Endothelial cell of umbilical vein (primary cell): ENCODE measurements at regions not wholly inside any gene's neighbourhood (a gene's known extent, or its start where the extent isn't known, plus 50 kb on each side); places are given as distances from the start of the nearest gene placed in this dataset.

ENCODE experiments used
- BruUV-seq: library from RNA; stranded (reverse); fragments of 400-500 nt; replicated peaks from 2 replicates; lab custom pipeline; 2021; lab: Mats Ljungman, UMichigan
- CTCF ChIA-PET: fragments of 300-600, 350-600 bp; sonication (Branson Sonifier 250); formaldehyde crosslinking; loops from one replicate; lab custom pipeline; 2021; ENCODE audit warnings: antibody characterized with exemption, inconsistent platforms; lab: Charles Lee
- POLR2A ChIA-PET: fragments of 300-600, 350-600 bp; sonication (Branson Sonifier 250); formaldehyde crosslinking; loops from one replicate; lab custom pipeline; 2021; ENCODE audit warnings: antibody characterized with exemption, inconsistent platforms; lab: Charles Lee
- DNase-seq: peaks from one replicate; pipeline ENCODE4 v3.0.0-alpha.2; 2011; ENCODE audit warnings: low read depth, low spot score
- FAIRE-seq: peaks from 2 replicates; lab custom pipeline; 2011; peaks lifted over from hg19 to GRCh38; lab: Jason Lieb, UNC
- H2AFZ ChIP-seq: 2 replicates; pipeline ENCODE4 v1.6.0; 2012; ENCODE audit warnings: low read depth, low read length, control low read depth, inconsistent platforms
- H3K27ac ChIP-seq: 2 replicates; pipeline ENCODE4 v1.5.1; 2011; ENCODE audit warnings: low read depth, mild to moderate bottlenecking, control low read depth, low read length, moderate library complexity; ENCODE audit not compliant: insufficient read depth
- H3K27me3 ChIP-seq, 2 experiments: 2 replicates each; pipeline versions ENCODE4 v1.6.0 to v1.6.1; 2011; ENCODE audit warnings: low read length in 2 of 2, mixed read lengths in 1 of 2; ENCODE audit not compliant: control insufficient read depth in 2 of 2, insufficient read depth in 2 of 2
- H3K36me3 ChIP-seq, 2 experiments: 2 replicates in 1 of 2; 3 replicates in 1 of 2; pipeline ENCODE4 v1.5.1; 2011; ENCODE audit warnings: low read length in 2 of 2, mild to moderate bottlenecking in 1 of 2, moderate library complexity in 1 of 2; ENCODE audit not compliant: control insufficient read depth in 2 of 2, insufficient read depth in 2 of 2; ENCODE audit errors: extremely low read depth in 1 of 2
- H3K4me1 ChIP-seq: 3 replicates; pipeline ENCODE4 v1.5.1; 2011; ENCODE audit warnings: mild to moderate bottlenecking, low read length; ENCODE audit not compliant: control insufficient read depth, insufficient read depth; ENCODE audit errors: extremely low read depth
- H3K4me2 ChIP-seq: 2 replicates; pipeline ENCODE4 v1.6.1; 2011; ENCODE audit warnings: low read length, control low read depth, mixed read lengths; ENCODE audit not compliant: insufficient read depth
- H3K4me3 ChIP-seq, 3 experiments: fragments of 200-600 bp in 1 of 3; sonication (generic), shearing (Covaris generic) in 1 of 3; replicated peaks in 1 of 3; 2 replicates each; pipeline ENCODE4 v1.5.1; 2011 to 2016; ENCODE audit warnings: control low read depth in 3 of 3, low read length in 3 of 3, mild to moderate bottlenecking in 2 of 3, inconsistent platforms in 1 of 3, low read depth in 1 of 3, moderate library complexity in 1 of 3; ENCODE audit not compliant: insufficient read depth in 1 of 3
- H3K79me2 ChIP-seq: 2 replicates; pipeline ENCODE4 v1.6.0; 2012; ENCODE audit warnings: low read length, inconsistent platforms; ENCODE audit not compliant: control insufficient read depth, insufficient read depth
- H3K9ac ChIP-seq: replicated peaks from 2 replicates; pipeline ENCODE3; 2011; ENCODE audit warnings: low read length, control low read depth; ENCODE audit not compliant: insufficient read depth; ENCODE audit errors: extremely low read depth
- H3K9me1 ChIP-seq: replicated peaks from 3 replicates; pipeline ENCODE4 v1.6.0; 2011; ENCODE audit warnings: mild to moderate bottlenecking, low read length; ENCODE audit not compliant: control insufficient read depth, insufficient read depth; ENCODE audit errors: extremely low read depth
- H3K9me3 ChIP-seq: replicated peaks from 2 replicates; pipeline ENCODE4 v1.5.1; 2012; ENCODE audit warnings: low read length, inconsistent platforms; ENCODE audit not compliant: control insufficient read depth, insufficient read depth
- H4K20me1 ChIP-seq: replicated peaks from 2 replicates; pipeline ENCODE3; 2011; ENCODE audit warnings: mild to moderate bottlenecking, low read length; ENCODE audit not compliant: control insufficient read depth, insufficient read depth; ENCODE audit errors: extremely low read depth
- EZH2 ChIP-seq: IDR thresholded peaks from 2 replicates; pipeline ENCODE4 v1.6.1; 2012; ENCODE audit warnings: borderline replicate concordance, low read depth, mild to moderate bottlenecking, moderate library complexity, low read length, inconsistent platforms; ENCODE audit not compliant: severe bottlenecking
- FOS ChIP-seq: IDR thresholded peaks from 2 replicates; pipeline ENCODE4 v1.6.1; 2011; ENCODE audit warnings: mild to moderate bottlenecking, low read length, moderate library complexity, borderline replicate concordance; ENCODE audit not compliant: insufficient read depth
- JUN ChIP-seq: IDR thresholded peaks from 2 replicates; pipeline ENCODE4 v1.6.1; 2011; ENCODE audit warnings: borderline replicate concordance, low read depth; ENCODE audit not compliant: insufficient read length, insufficient read depth
- MAX ChIP-seq: IDR thresholded peaks from 2 replicates; pipeline ENCODE4 v1.6.1; 2011; ENCODE audit not compliant: insufficient read depth, insufficient read length
- MYC ChIP-seq: IDR thresholded peaks from one replicate; pipeline ENCODE4 v1.6.1; 2011; ENCODE audit warnings: mild to moderate bottlenecking, low read depth, low read length
- POLR2A ChIP-seq: IDR thresholded peaks from 2 replicates; pipeline ENCODE4 v1.6.1; 2012; ENCODE audit warnings: low read depth, mild to moderate bottlenecking, control low read depth, low read length
- dilution Hi-C: fragments of 300-500 bp; cut with MboI; formaldehyde crosslinking; loops from one replicate; pipeline ENCODE4 v1.15.0; 2019; ENCODE audit warnings: low sequenced_read_pairs; ENCODE audit not compliant: extremely low pct_ligation_motif_present
- intact Hi-C: fragments of 100-400 bp; cut with micrococcal nuclease; formaldehyde crosslinking; loops from one replicate; pipeline ENCODE4 v1.10.0; 2022
- TF ChIP-seq, protein P1 (sequence below), 2 donors: IDR thresholded peaks; 1 replicate in 1 of 2; 2 replicates in 1 of 2; pipeline ENCODE4 v1.5.1; 2011; ENCODE audit warnings: low read length in 2 of 2, mild to moderate bottlenecking in 2 of 2, moderate library complexity in 2 of 2, control low read depth in 1 of 2, inconsistent platforms in 1 of 2, low read depth in 1 of 2; ENCODE audit not compliant: insufficient read depth in 1 of 2; ENCODE audit errors: extremely low read depth in 1 of 2

DNA sequence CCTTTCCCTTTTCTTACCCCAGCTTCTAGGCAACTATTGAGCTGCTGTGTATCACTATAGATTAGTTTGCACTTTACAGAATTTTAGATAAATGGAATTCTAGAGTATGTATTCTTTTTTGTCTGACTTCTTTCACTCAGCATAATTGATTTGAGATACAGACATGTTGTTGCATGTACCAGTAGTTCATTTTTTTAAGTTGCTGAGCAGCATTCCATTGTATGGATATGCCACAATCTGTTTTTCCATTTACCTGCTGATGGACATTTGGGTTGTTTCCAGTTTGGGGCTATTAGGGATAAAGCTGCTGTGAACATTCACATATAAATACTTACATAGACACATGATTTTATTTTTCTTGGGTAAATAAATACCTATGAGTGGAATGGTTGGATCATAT, 135.7 kb downstream of the IGF1 start:
- DNase-seq (no peak), FAIRE-seq (no peak)
- TF ChIP-seq FOS: no peak
- no peak for TF ChIP-seq JUN
- TF ChIP-seq EZH2: no peak
- TF ChIP-seq, protein P1, sequence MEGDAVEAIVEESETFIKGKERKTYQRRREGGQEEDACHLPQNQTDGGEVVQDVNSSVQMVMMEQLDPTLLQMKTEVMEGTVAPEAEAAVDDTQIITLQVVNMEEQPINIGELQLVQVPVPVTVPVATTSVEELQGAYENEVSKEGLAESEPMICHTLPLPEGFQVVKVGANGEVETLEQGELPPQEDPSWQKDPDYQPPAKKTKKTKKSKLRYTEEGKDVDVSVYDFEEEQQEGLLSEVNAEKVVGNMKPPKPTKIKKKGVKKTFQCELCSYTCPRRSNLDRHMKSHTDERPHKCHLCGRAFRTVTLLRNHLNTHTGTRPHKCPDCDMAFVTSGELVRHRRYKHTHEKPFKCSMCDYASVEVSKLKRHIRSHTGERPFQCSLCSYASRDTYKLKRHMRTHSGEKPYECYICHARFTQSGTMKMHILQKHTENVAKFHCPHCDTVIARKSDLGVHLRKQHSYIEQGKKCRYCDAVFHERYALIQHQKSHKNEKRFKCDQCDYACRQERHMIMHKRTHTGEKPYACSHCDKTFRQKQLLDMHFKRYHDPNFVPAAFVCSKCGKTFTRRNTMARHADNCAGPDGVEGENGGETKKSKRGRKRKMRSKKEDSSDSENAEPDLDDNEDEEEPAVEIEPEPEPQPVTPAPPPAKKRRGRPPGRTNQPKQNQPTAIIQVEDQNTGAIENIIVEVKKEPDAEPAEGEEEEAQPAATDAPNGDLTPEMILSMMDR (IDR thresholded peaks at IDR 0.05; ENCODE audit: extremely low read depth in 1 of 2, insufficient read depth in 1 of 2, low read depth in 1 of 2, low read length in 2 of 2): no peak
- no peak for TF ChIP-seq MYC
- no peak for TF ChIP-seq POLR2A
- H3K4me2 ChIP-seq: no peak overlapping the region
- H3K9me3 ChIP-seq: no peaks in the 10 kb centered on the region
- no peak overlapping the region for H3K27ac ChIP-seq
- POLR2A ChIA-PET: no interaction called here
- CTCF ChIA-PET: no interaction called here
- no peaks in the 10 kb centered on the region for H3K79me2 ChIP-seq
- no peak overlapping the region for H3K9ac ChIP-seq
- no peak overlapping the region for H2AFZ ChIP-seq
- no peaks in the 10 kb centered on the region for H3K27me3 ChIP-seq
- no peaks in the 10 kb centered on the region for H3K36me3 ChIP-seq
- intact Hi-C loops: no loop called here
- dilution Hi-C loops: no loop called here
- BruUV-seq: no TSS peak
- no peaks in the 10 kb centered on the region for H4K20me1 ChIP-seq
- H3K4me1 ChIP-seq: no peaks in the 10 kb centered on the region
- no peaks in the 10 kb centered on the region for H3K9me1 ChIP-seq
- H3K4me3 ChIP-seq: no peak overlapping the region

DNA sequence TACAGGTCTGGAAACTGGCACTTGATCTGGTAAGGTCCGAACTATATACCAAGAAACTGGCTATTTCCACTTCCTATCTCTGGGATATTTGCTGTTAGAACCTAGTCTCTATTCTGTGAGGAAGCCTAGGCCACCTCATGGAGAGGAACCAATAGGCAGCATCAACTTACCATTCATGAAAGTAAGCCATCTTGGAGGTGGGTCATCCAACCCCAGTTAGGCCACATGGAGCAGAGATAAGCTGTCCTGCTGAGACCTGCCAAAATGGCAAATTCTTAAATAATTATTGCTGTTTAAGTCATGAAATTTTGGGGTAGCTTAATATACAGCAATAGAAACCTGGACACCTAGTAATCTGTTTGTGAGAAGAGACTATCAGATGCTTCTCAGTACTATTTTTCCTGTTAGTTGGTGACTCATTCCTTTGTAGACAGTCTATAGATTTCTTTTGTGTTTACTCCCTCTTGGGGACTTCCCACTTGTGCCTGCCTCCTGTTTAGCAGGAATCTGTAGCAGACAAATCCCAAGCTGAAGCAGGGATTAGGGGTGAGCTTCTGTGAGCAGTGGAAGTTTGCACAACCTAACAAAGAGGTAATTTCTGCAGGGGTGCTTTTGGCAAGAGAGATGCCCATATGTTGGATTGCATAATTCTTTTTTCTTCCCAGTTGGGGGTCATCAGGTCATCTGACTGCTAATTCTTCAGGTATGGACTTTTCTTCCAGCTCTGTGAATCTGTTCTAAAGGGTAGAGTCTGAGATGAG, 136.8 kb downstream of the IGF1 start:
- Histone ChIP-seq H3K9me1 (no peaks in the 10 kb centered on the region), H3K27ac (no peak overlapping the region), H3K4me2 (no peak overlapping the region), H3K36me3 (no peaks in the 10 kb centered on the region), H4K20me1 (no peaks in the 10 kb centered on the region), H3K79me2 (no peaks in the 10 kb centered on the region), H3K9me3 (no peaks in the 10 kb centered on the region), H2AFZ (no peak overlapping the region), H3K4me1 (no peaks in the 10 kb centered on the region), H3K9ac (no peak overlapping the region), H3K4me3 (no peak overlapping the region), H3K27me3 (no peaks in the 10 kb centered on the region)
- CTCF ChIA-PET: no interaction called here
- POLR2A ChIA-PET: no interaction called here
- DNase-seq (peak; percentile 12), FAIRE-seq (no peak)
- no TSS peak for BruUV-seq
- no peak for TF ChIP-seq MAX
- TF ChIP-seq MYC: no peak
- TF ChIP-seq, protein P1 (IDR thresholded peaks at IDR 0.05; ENCODE audit: extremely low read depth in 1 of 2, insufficient read depth in 1 of 2, low read depth in 1 of 2, low read length in 2 of 2): no peak
- TF ChIP-seq JUN: no peak
- TF ChIP-seq EZH2: no peak
- intact Hi-C loops (no loop called here), dilution Hi-C loops (no loop called here)
